H1 (cell line): ENCODE measurements at regions not wholly inside any gene's neighbourhood (a gene's known extent, or its start where the extent isn't known, plus 50 kb on each side); places are given as distances from the start of the nearest gene placed in this dataset.

ENCODE experiments used
- CTCF ChIA-PET: fragments of 300-600 bp; sonication (Branson Sonifier 250); formaldehyde crosslinking; loops from one replicate; lab custom pipeline; 2021; ENCODE audit not compliant: partially characterized antibody; lab: Charles Lee
- POLR2A ChIA-PET: fragments of 300-600 bp; sonication (Branson Sonifier 250); formaldehyde crosslinking; loops from one replicate; lab custom pipeline; 2021; ENCODE audit warnings: inconsistent platforms; ENCODE audit not compliant: partially characterized antibody; lab: Charles Lee
- DNase-seq, 2 experiments: peaks; one replicate each; pipeline versions ENCODE4 v3.0.0 to v3.0.0-alpha.2; 2010 to 2022; ENCODE audit warnings: low spot score in 2 of 2, low read depth in 1 of 2, mixed read lengths in 1 of 2
- FAIRE-seq: peaks from 2 replicates; lab custom pipeline; 2011; peaks lifted over from hg19 to GRCh38; lab: Jason Lieb, UNC
- H2AFZ ChIP-seq: 2 replicates; pipeline ENCODE4 v1.8.1; 2012; ENCODE audit warnings: low read length, inconsistent platforms
- H2AK5ac ChIP-seq: 2 replicates; pipeline ENCODE4 v1.6.1; 2013; ENCODE audit warnings: low read depth, low read length
- H2BK120ac ChIP-seq: replicated peaks from 2 replicates; pipeline ENCODE3; 2013; ENCODE audit warnings: low read depth, low read length, inconsistent platforms
- H2BK12ac ChIP-seq: 2 replicates; pipeline ENCODE4 v1.6.1; 2013; ENCODE audit warnings: low read depth, low read length
- H2BK15ac ChIP-seq: 2 replicates; pipeline ENCODE4 v1.6.1; 2013; ENCODE audit warnings: low read length
- H2BK20ac ChIP-seq: 2 replicates; pipeline ENCODE4 v1.6.1; 2013; ENCODE audit warnings: low read length
- H2BK5ac ChIP-seq: 2 replicates; pipeline ENCODE4 v1.6.1; 2013; ENCODE audit warnings: low read depth, low read length
- H3K14ac ChIP-seq: 2 replicates; pipeline ENCODE4 v1.6.1; 2013; ENCODE audit warnings: inconsistent platforms; ENCODE audit not compliant: insufficient read length
- H3K18ac ChIP-seq: 2 replicates; pipeline ENCODE4 v1.6.1; 2013; ENCODE audit warnings: low read length; ENCODE audit errors: extremely low read depth
- H3K23ac ChIP-seq: 2 replicates; pipeline ENCODE4 v1.6.1; 2013; ENCODE audit warnings: inconsistent platforms; ENCODE audit not compliant: insufficient read length
- H3K23me2 ChIP-seq: 2 replicates; pipeline ENCODE4 v1.6.1; 2013; ENCODE audit warnings: low read depth, low read length
- H3K27ac ChIP-seq: 2 replicates; pipeline ENCODE4 v1.6.1; 2011; ENCODE audit warnings: low read depth, low read length, inconsistent platforms
- H3K27me3 ChIP-seq, 4 experiments: replicated peaks in 1 of 4; 1 replicate in 1 of 4; 2 replicates in 3 of 4; pipeline versions ENCODE4 v1.6.1 to v1.8.1; 2011 to 2013; ENCODE audit warnings: low read length in 3 of 4, mild to moderate bottlenecking in 3 of 4, inconsistent platforms in 2 of 4, mixed read lengths in 2 of 4, moderate library complexity in 1 of 4; ENCODE audit not compliant: control insufficient read depth in 3 of 4, insufficient read depth in 3 of 4; ENCODE audit errors: extremely low read depth in 1 of 4
- H3K36me3 ChIP-seq, 4 experiments: 2 replicates each; pipeline versions ENCODE4 v1.6.1 to v1.8.1; 2011 to 2013; ENCODE audit warnings: mild to moderate bottlenecking in 4 of 4, low read length in 3 of 4, moderate library complexity in 2 of 4, control low read depth in 1 of 4, inconsistent platforms in 1 of 4; ENCODE audit not compliant: insufficient read depth in 4 of 4, control insufficient read depth in 2 of 4
- H3K4ac ChIP-seq: replicated peaks from 2 replicates; pipeline ENCODE3; 2013; ENCODE audit warnings: low read length, low read depth, mixed read lengths, inconsistent platforms; ENCODE audit not compliant: insufficient read length
- H3K4me1 ChIP-seq, 4 experiments: replicated peaks in 1 of 4; 1 replicate in 1 of 4; 2 replicates in 3 of 4; pipeline versions ENCODE4 v1.6.1 to v1.8.1; 2011 to 2013; ENCODE audit warnings: low read length in 3 of 4, inconsistent platforms in 2 of 4, mixed read lengths in 1 of 4; ENCODE audit not compliant: insufficient read depth in 4 of 4, control insufficient read depth in 3 of 4
- H3K4me2 ChIP-seq, 2 experiments: 2 replicates each; pipeline versions ENCODE4 v1.6.1 to v1.8.1; 2011 to 2013; ENCODE audit warnings: low read depth in 2 of 2, low read length in 2 of 2, control low read depth in 1 of 2, inconsistent platforms in 1 of 2, mild to moderate bottlenecking in 1 of 2; ENCODE audit not compliant: insufficient read depth in 1 of 2
- H3K4me3 ChIP-seq, 4 experiments: fragments of 200-600, 300-600 bp in 1 of 4; sonication (generic), shearing (Covaris generic), sonication (Bioruptor Twin) in 1 of 4; 2 replicates each; pipeline versions ENCODE4 v1.5.1 to v1.8.1; 2011 to 2016; ENCODE audit warnings: low read length in 4 of 4, low read depth in 3 of 4, control low read depth in 2 of 4, inconsistent platforms in 2 of 4, mild to moderate bottlenecking in 2 of 4, mixed read lengths in 1 of 4, moderate library complexity in 1 of 4; ENCODE audit not compliant: insufficient read depth in 2 of 4; ENCODE audit errors: extremely low read depth in 1 of 4
- H3K56ac ChIP-seq: replicated peaks from 2 replicates; pipeline ENCODE3; 2013; ENCODE audit warnings: low read depth, mild to moderate bottlenecking, mixed read lengths, low read length, inconsistent platforms; ENCODE audit not compliant: insufficient read length
- H3K79me1 ChIP-seq: 2 replicates; pipeline ENCODE4 v1.6.1; 2013; ENCODE audit warnings: low read depth, low read length, control low read depth
- H3K79me2 ChIP-seq, 2 experiments: 2 replicates each; pipeline versions ENCODE4 v1.6.1 to v1.8.1; 2012 to 2013; ENCODE audit warnings: low read length in 2 of 2, mild to moderate bottlenecking in 2 of 2, inconsistent platforms in 1 of 2; ENCODE audit not compliant: insufficient read depth in 2 of 2, control insufficient read depth in 1 of 2
- H3K9ac ChIP-seq, 4 experiments: replicated peaks in 1 of 4; 1 replicate in 1 of 4; 2 replicates in 3 of 4; pipeline versions ENCODE4 v1.6.1 to v1.8.1; 2011 to 2013; ENCODE audit warnings: low read depth in 3 of 4, low read length in 3 of 4, control low read depth in 2 of 4, mild to moderate bottlenecking in 2 of 4, moderate library complexity in 2 of 4, inconsistent platforms in 1 of 4; ENCODE audit errors: extremely low read depth in 1 of 4
- H3K9me3 ChIP-seq, 2 experiments: 2 replicates each; pipeline versions ENCODE4 v1.6.1 to v1.8.1; 2012 to 2013; ENCODE audit warnings: mild to moderate bottlenecking in 2 of 2, moderate library complexity in 2 of 2, control low read depth in 1 of 2, inconsistent platforms in 1 of 2, low read depth in 1 of 2, low read length in 1 of 2, mixed read lengths in 1 of 2; ENCODE audit not compliant: insufficient read depth in 2 of 2
- H4K20me1 ChIP-seq, 2 experiments: replicated peaks in 1 of 2; 2 replicates each; pipeline versions ENCODE3 to v1.8.1; 2011 to 2013; ENCODE audit warnings: inconsistent platforms in 2 of 2, low read length in 2 of 2, mild to moderate bottlenecking in 1 of 2; ENCODE audit not compliant: insufficient read depth in 2 of 2, control insufficient read depth in 1 of 2
- H4K5ac ChIP-seq: 2 replicates; pipeline ENCODE4 v1.6.1; 2013; ENCODE audit warnings: low read length, low read depth, mixed read lengths, inconsistent platforms; ENCODE audit not compliant: insufficient read length
- H4K8ac ChIP-seq: 2 replicates; pipeline ENCODE4 v1.8.0; 2013; ENCODE audit warnings: mild to moderate bottlenecking, moderate library complexity, low read length, inconsistent platforms; ENCODE audit not compliant: insufficient read depth; ENCODE audit errors: extremely low read depth
- H4K91ac ChIP-seq: replicated peaks from 2 replicates; pipeline ENCODE3; 2013; ENCODE audit warnings: low read length, mixed read lengths, inconsistent platforms; ENCODE audit not compliant: insufficient read length
- CHD1 ChIP-seq: IDR thresholded peaks from 2 replicates; pipeline ENCODE4 v1.6.1; 2012; ENCODE audit warnings: low read depth, low read length, improper control_type of control experiment
- NRF1 ChIP-seq: IDR thresholded peaks from 2 replicates; pipeline ENCODE4 v1.6.1; 2011; ENCODE audit warnings: mild to moderate bottlenecking, low read depth, low read length, improper control_type of control experiment
- WGBS, 2 experiments: shearing (Covaris generic) in 1 of 2; methylation state at CpG; one replicate each; pipeline versions ENCODE4 v1.1.6 to v1.1.7; 2013 to 2015; ENCODE audit warnings: low lambda C conversion rate in 2 of 2, mixed read lengths in 2 of 2, inconsistent platforms in 1 of 2, low coverage in 1 of 2, missing lambda C conversion rate in 1 of 2; ENCODE audit not compliant: insufficient replicate concordance in 2 of 2, insufficient coverage in 1 of 2, insufficient read length in 1 of 2; ENCODE audit errors: extremely low coverage in 1 of 2, missing lambda C conversion rate in 1 of 2; 5-methylcytosine and 5-hydroxymethylcytosine counted together
- TF ChIP-seq, protein P1 (sequence below): IDR thresholded peaks from 2 replicates; pipeline ENCODE4 v1.6.1; 2012; ENCODE audit warnings: inconsistent platforms

- H4K5ac ChIP-seq: no peak overlapping the region
- H3K9me3 ChIP-seq: peaks cover 0 to 32% of the 10 kb centered on the region in 2 experiments; a peak in 3 of 4 replicates
- no peak overlapping the region for H2AFZ ChIP-seq
- no peak overlapping the region for H3K9ac ChIP-seq
- no peak overlapping the region for H2BK20ac ChIP-seq
- DNase-seq (no peak), FAIRE-seq (no peak)
- no peak overlapping the region for H3K56ac ChIP-seq
- no peak overlapping the region for H2AK5ac ChIP-seq
- no peak overlapping the region for H3K18ac ChIP-seq
- no peak overlapping the region for H2BK120ac ChIP-seq
- no peaks in the 10 kb centered on the region for H3K79me2 ChIP-seq
- no peak overlapping the region for H2BK12ac ChIP-seq
- no peaks in the 10 kb centered on the region for H3K23me2 ChIP-seq
- no peak overlapping the region for H3K23ac ChIP-seq
- H4K91ac ChIP-seq: no peak overlapping the region
- H3K79me1 ChIP-seq: no peaks in the 10 kb centered on the region
- no peak overlapping the region for H3K14ac ChIP-seq
- H3K4ac ChIP-seq: no peak overlapping the region
- no peak overlapping the region for H2BK5ac ChIP-seq
- no peaks in the 10 kb centered on the region; a peak in 2 of 7 replicates for H3K27me3 ChIP-seq
- peaks cover 0 to 8% (median 5%) of the 10 kb centered on the region in 4 experiments; a peak in 3 of 7 replicates for H3K4me1 ChIP-seq
- no peak overlapping the region for H2BK15ac ChIP-seq
- H4K8ac ChIP-seq: no peak overlapping the region
- CTCF ChIA-PET: interaction anchor here (0.9 to 1.4 kb wide), 2 partner anchors 9 to 18 kb away, joined by 3 read pairs; no protein-coding TSS in a partner anchor
- H3K4me3 ChIP-seq: no peak overlapping the region
- POLR2A ChIA-PET: no interaction called here
- no peaks in the 10 kb centered on the region; a peak in 1 of 8 replicates for H3K36me3 ChIP-seq
- no peaks in the 10 kb centered on the region for H4K20me1 ChIP-seq
- H3K4me2 ChIP-seq: no peak overlapping the region
- no peak overlapping the region for H3K27ac ChIP-seq
- WGBS, 2 experiments: 86% methylated on average over 18 of the region's 18 CpGs; no CpG with 5 or more reads in 1 of the 2 experiments
- TF ChIP-seq NRF1 (no peak), CHD1 (no peak)
- TF ChIP-seq, protein P1, sequence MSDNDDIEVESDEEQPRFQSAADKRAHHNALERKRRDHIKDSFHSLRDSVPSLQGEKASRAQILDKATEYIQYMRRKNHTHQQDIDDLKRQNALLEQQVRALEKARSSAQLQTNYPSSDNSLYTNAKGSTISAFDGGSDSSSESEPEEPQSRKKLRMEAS: no peak
These were observed 133.1 kb upstream of the CHST15 start for GRCh38 chr10:124226271-124227054.
